T-helper 2 cell treated with Interferon-gamma antibody and Interleukin-4, amounts not matched to agents 5 μg/mL and 100 μg/mL, for 36 hours (primary cell): ENCODE measurements at regions not wholly inside any gene's neighbourhood (a gene's known extent, or its start where the extent isn't known, plus 50 kb on each side); places are given as distances from the start of the nearest gene placed in this dataset.
"Not testable (repeated sequence)": the region's sequence is repeated elsewhere in the genome, so short reads cannot be mapped to it uniquely, and the experiment has no call there.

Source experiments
- DNase-seq: peaks from one replicate; pipeline ENCODE4 v3.0.0; 2021; ENCODE audit warnings: low spot score
- H3K27ac Mint-ChIP-seq: one replicate; pipeline ENCODE4 v1.8.0; 2021; ENCODE audit warnings: mild to moderate bottlenecking, mixed read lengths
- H3K27me3 Mint-ChIP-seq: one replicate; pipeline ENCODE4 v1.8.0; 2021; ENCODE audit warnings: low read depth, mixed read lengths
- H3K36me3 Mint-ChIP-seq: one replicate; pipeline ENCODE4 v1.8.0; 2021; ENCODE audit warnings: low read depth, mixed read lengths
- H3K4me1 Mint-ChIP-seq: one replicate; pipeline ENCODE4 v1.8.0; 2021; ENCODE audit warnings: low read depth, mixed read lengths
- H3K4me3 Mint-ChIP-seq: one replicate; pipeline ENCODE4 v1.8.0; 2022; ENCODE audit warnings: mild to moderate bottlenecking, moderate library complexity, mixed read lengths
- H3K9me3 Mint-ChIP-seq: one replicate; pipeline ENCODE4 v1.8.0; 2021; ENCODE audit warnings: mixed read lengths

- no peaks in the 10 kb centered on the region for H3K36me3 Mint-ChIP-seq
- peaks cover 22% of the 10 kb centered on the region for H3K27me3 Mint-ChIP-seq
- no peaks in the 10 kb centered on the region for H3K9me3 Mint-ChIP-seq
- no peak overlapping the region for H3K4me3 Mint-ChIP-seq
- no peak for DNase-seq
- H3K4me1 Mint-ChIP-seq: no peaks in the 10 kb centered on the region
- no peak overlapping the region for H3K27ac Mint-ChIP-seq
These were observed 180.3 kb upstream of the RTL1 start for GRCh38 chr14:101083564-101084435.

- no peaks in the 10 kb centered on the region for H3K9me3 Mint-ChIP-seq
- H3K4me3 Mint-ChIP-seq: no peak overlapping the region
- peaks cover 18% of the 10 kb centered on the region for H3K27me3 Mint-ChIP-seq
- no peak for DNase-seq
- no peaks in the 10 kb centered on the region for H3K4me1 Mint-ChIP-seq
- H3K36me3 Mint-ChIP-seq: no peaks in the 10 kb centered on the region
- H3K27ac Mint-ChIP-seq: no peak overlapping the region
These were observed 180.9 kb upstream of the RTL1 start for GRCh38 chr14:101084436-101084826.

DNA sequence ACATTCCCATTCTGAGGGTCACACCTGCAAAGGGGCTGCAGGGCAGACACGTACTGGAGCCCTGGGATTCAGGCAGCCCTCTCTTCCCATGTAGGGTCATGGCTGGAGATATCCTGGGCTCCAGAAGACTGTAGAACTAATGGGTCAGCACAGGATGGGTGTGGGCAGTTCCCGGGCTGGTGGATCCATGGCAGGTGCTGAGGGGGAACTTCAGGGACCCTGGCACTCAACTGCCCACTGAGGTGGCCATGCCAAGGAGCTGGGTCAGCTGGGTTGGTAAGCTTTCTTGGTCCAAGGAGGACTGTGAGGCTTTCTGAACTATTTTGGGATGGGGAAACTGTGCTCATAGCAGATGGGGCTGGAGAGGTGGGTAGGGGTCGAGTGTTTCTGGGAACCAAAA lies 183.4 kb upstream of the RTL1 start:
- Mint-ChIP-seq H3K4me3 (no peak overlapping the region), H3K36me3 (no peaks in the 10 kb centered on the region), H3K27ac (no peak overlapping the region), H3K27me3 (peaks cover 3% of the 10 kb centered on the region), H3K9me3 (no peaks in the 10 kb centered on the region), H3K4me1 (no peaks in the 10 kb centered on the region)
- DNase-seq: no peak

- Mint-ChIP-seq H3K4me1 (no peaks in the 10 kb centered on the region), H3K27ac (no peak overlapping the region), H3K9me3 (no peaks in the 10 kb centered on the region), H3K27me3 (peaks cover 3% of the 10 kb centered on the region), H3K36me3 (no peaks in the 10 kb centered on the region), H3K4me3 (no peak overlapping the region)
- DNase-seq: no peak
These were observed 184.3 kb upstream of the RTL1 start for GRCh38 chr14:101087614-101088394.

DNA sequence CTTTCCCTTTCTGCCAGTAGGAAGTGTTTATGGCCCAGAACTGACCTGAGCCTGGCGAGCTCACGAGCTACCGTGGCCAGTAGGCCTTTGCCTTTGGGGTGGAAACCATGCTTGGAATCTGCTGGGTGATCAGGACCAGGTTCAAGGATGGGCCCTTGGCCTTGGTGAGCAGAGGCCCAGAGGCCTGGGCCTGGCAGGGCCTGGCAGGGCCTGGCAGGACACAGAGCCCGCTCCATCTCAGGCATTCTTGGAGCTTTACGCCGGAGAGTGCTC lies 184.8 kb upstream of the RTL1 start:
- DNase-seq: no peak
- Mint-ChIP-seq H3K9me3 (no peaks in the 10 kb centered on the region), H3K36me3 (no peaks in the 10 kb centered on the region), H3K4me1 (no peaks in the 10 kb centered on the region), H3K4me3 (no peak overlapping the region), H3K27ac (no peak overlapping the region), H3K27me3 (peaks cover 3% of the 10 kb centered on the region)

DNA sequence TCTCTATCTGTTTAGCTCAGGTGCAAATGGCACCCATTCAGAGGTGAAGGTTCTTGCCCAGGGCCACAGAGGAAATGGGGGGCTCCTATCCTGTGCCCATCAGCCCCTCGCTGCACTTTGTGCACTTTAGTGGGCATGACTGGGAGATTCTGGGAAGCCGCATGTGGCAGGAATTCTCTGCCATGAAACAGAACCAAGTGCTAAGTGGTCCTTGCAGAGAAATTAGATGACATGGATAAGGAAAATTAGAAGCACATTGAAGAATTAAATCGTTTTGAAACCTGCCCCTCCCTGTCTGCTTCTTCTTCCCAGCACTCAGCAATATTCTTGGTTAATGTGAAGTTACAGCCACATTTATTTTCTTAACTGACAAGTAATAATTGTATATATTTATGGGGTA lies 185.2 kb upstream of the RTL1 start:
- no peaks in the 10 kb centered on the region for H3K36me3 Mint-ChIP-seq
- no peak overlapping the region for H3K4me3 Mint-ChIP-seq
- H3K27ac Mint-ChIP-seq: no peak overlapping the region
- no peaks in the 10 kb centered on the region for H3K4me1 Mint-ChIP-seq
- peaks cover 3% of the 10 kb centered on the region for H3K27me3 Mint-ChIP-seq
- DNase-seq: no peak
- H3K9me3 Mint-ChIP-seq: no peaks in the 10 kb centered on the region

DNA sequence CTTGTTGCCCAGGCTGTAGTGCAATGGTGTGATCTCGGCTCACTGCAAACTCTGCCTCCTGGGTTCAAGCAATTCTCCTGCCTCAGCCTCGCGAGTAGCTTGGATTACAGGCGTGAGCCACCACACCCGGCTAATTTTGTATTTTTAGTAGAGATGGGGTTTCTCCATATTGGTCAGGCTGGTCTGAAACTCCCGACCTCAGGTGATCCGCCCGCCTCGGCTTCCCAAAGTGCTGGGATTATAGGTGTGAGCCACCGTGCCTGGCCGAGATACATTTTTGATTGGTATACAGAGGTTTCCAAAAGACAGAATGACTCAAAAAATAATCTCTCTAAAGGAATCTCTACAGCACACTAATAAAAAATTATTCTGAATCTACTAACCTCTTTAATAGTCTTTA lies 187.0 kb upstream of the RTL1 start:
- not testable (repeated sequence) for H3K4me1 Mint-ChIP-seq, H3K4me3 Mint-ChIP-seq, H3K36me3 Mint-ChIP-seq, DNase-seq, H3K9me3 Mint-ChIP-seq, H3K27ac Mint-ChIP-seq, H3K27me3 Mint-ChIP-seq

DNA sequence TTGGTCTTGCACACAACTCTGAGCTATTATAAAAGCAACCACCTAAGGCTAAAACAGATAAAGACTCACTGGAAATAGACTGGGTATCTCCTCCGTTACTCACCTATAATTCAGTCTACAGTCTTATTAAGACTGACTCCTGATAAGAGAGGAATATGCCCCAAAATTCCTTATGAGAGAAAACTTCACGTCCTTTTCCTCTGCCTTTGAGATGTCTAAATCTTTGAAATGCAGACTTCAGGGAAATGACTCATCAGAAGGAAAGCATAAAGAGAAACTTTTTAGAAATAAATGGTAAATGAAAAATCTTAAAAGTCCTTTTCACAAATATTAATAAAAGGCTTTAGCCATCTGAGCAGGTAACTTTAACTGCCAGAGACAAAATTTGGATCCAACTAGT lies 187.5 kb upstream of the RTL1 start:
- Mint-ChIP-seq H3K4me3 (no peak overlapping the region), H3K27ac (no peak overlapping the region), H3K4me1 (no peaks in the 10 kb centered on the region), H3K9me3 (no peaks in the 10 kb centered on the region), H3K27me3 (peaks cover 7% of the 10 kb centered on the region), H3K36me3 (no peaks in the 10 kb centered on the region)
- DNase-seq: no peak

DNA sequence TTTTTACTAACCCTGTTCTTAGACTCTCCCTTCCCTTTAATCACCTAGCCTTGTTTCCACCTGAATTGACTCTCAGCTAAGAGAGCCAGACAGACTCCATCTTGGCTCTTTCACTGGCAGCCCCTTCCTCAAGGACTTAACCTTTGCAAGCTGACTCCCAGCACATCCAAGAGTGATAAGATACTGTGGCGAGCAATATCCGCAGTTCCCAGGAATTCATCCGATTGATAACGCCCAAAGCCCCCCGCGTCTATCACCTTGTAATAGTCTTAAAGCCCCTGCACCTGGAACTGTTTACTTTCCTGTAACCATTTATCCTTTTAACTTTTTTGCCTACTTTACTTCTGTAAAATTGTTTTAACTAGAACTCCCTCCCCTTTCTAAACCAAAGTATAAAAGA lies 191.4 kb upstream of the RTL1 start:
- H3K27ac Mint-ChIP-seq, H3K4me3 Mint-ChIP-seq, H3K4me1 Mint-ChIP-seq, H3K9me3 Mint-ChIP-seq, DNase-seq, H3K36me3 Mint-ChIP-seq: not testable (repeated sequence)
- peaks cover 14% of the 10 kb centered on the region for H3K27me3 Mint-ChIP-seq

DNA sequence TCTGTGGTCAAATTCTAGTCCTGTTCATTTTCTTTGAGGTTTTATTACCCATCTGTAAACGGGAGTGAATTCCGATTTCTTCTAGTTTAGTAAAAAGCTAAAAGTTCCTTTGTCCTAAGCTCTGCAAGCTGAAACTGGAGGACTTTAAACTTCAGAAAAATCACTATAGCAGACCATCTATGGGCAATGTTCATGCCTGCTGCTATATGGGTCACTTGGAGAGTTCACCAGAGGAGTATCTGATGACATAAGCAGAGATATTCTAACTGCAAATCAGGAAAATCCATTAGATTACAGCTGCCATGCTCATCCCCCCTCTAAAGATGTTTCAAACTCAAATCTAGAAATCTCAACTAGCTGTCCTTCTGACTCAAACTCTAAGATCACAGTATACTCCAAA lies 193.0 kb upstream of the RTL1 start:
- H3K4me1 Mint-ChIP-seq: no peaks in the 10 kb centered on the region

DNA sequence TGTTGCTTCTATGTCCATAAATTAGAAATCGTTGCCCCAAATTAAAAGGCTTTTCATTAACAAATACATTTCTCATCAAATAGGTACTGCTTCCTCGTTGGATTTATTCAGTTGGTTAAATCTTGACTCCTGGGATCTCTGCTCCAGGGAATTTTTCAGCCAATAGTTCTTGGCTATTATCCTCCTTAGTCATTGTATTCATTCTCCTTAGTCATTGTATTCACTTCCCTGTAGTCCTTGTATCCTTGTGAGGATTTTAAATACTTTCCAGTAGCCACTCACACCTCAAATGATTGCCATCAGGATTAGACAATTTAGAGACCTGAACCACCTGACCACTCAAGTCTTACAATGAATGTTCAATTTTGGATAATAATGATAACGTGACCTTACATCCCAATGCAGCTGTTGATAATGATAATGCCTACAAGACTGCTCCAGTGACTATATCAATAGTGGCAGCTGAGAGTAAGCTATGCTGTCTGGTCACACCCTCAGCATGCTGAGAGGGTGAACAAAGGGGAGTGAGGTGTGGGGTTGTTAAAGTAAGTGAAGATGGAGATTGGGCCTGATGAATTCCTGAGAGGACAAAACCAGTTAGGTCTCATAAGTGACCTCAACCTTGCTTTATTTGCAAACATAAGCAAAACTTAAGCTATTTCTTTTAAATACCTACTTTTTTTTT lies 193.7 kb upstream of the RTL1 start:
- Mint-ChIP-seq H3K27me3 (peaks cover 11% of the 10 kb centered on the region), H3K36me3 (no peaks in the 10 kb centered on the region), H3K9me3 (peaks cover 3% of the 10 kb centered on the region), H3K27ac (no peak overlapping the region), H3K4me1 (no peaks in the 10 kb centered on the region), H3K4me3 (no peak overlapping the region)
- no peak for DNase-seq

More for the DNA sequence above, 193.0 kb upstream of the RTL1 start:
- no peak overlapping the region for H3K4me3 Mint-ChIP-seq
- H3K27me3 Mint-ChIP-seq: peaks cover 11% of the 10 kb centered on the region
- no peak overlapping the region for H3K27ac Mint-ChIP-seq
- no peak for DNase-seq
- H3K36me3 Mint-ChIP-seq: no peaks in the 10 kb centered on the region
- H3K9me3 Mint-ChIP-seq: peaks cover 3% of the 10 kb centered on the region

GRCh38 chr14:101098177-101098576 lies 194.7 kb upstream of the RTL1 start:
- Mint-ChIP-seq H3K9me3 (peaks cover 3% of the 10 kb centered on the region), H3K36me3 (no peaks in the 10 kb centered on the region), H3K4me1 (no peaks in the 10 kb centered on the region), H3K27me3 (peaks cover 11% of the 10 kb centered on the region), H3K27ac (no peak overlapping the region), H3K4me3 (no peak overlapping the region)
- DNase-seq: no peak

DNA sequence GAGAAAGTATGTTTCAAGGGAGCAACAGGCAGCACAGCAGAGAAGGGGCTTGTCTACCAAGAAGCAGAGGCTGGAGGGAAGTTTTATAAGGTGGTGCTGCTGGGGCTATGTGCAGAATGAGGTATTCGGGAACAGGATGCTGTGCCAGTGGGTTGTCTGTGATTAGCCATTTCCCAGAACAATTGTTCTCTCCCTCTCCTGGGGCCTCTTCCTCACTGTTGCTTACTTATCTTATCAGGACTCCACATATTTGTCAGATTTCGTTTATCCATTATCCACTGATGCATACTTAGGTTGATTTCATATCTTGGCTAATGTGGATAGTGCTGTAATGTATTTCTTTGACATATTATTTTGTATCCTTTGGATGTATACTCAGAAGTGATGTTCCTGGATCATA lies 195.1 kb upstream of the RTL1 start:
- Mint-ChIP-seq H3K4me1 (no peaks in the 10 kb centered on the region), H3K9me3 (peaks cover 3% of the 10 kb centered on the region), H3K27ac (no peak overlapping the region), H3K4me3 (no peak overlapping the region), H3K27me3 (peaks cover 11% of the 10 kb centered on the region), H3K36me3 (no peaks in the 10 kb centered on the region)
- no peak for DNase-seq

GRCh38 chr14:101101456-101102056 lies 198.0 kb upstream of the RTL1 start:
- no peak overlapping the region for H3K27ac Mint-ChIP-seq
- peaks cover 3% of the 10 kb centered on the region for H3K9me3 Mint-ChIP-seq
- H3K36me3 Mint-ChIP-seq: no peaks in the 10 kb centered on the region
- peaks cover 7% of the 10 kb centered on the region for H3K27me3 Mint-ChIP-seq
- no peaks in the 10 kb centered on the region for H3K4me1 Mint-ChIP-seq
- DNase-seq: no peak
- H3K4me3 Mint-ChIP-seq: no peak overlapping the region
